IPS-NIHi7 (cell line): ENCODE measurements at regions not wholly inside any gene's neighbourhood (a gene's known extent, or its start where the extent isn't known, plus 50 kb on each side); places are given as distances from the start of the nearest gene placed in this dataset.

Experiments used
- DNase-seq: peaks from one replicate; pipeline ENCODE4 v3.0.0; 2012; ENCODE audit warnings: mixed read lengths; ENCODE audit errors: extremely low spot score

DNA sequence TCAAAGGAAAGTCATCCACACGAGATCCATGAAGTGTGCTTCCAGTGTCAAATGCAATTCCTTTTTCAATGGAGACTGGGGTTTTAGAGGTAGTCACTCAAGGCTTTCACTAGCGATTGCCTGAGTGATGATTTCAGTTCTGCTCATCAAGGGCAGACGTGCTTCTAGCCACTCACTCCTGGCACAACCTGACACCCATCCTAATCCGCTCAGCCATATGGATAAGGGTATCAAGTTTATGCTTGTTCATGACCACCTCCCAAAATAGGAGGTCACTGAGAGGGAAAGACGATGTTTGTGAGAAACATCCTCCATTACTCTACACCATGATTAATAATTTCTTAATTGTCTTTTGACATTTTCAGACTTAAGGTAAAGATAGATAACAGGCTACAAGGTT, 91.3 kb upstream of the HEY2 start:
- DNase-seq = no peak

DNA sequence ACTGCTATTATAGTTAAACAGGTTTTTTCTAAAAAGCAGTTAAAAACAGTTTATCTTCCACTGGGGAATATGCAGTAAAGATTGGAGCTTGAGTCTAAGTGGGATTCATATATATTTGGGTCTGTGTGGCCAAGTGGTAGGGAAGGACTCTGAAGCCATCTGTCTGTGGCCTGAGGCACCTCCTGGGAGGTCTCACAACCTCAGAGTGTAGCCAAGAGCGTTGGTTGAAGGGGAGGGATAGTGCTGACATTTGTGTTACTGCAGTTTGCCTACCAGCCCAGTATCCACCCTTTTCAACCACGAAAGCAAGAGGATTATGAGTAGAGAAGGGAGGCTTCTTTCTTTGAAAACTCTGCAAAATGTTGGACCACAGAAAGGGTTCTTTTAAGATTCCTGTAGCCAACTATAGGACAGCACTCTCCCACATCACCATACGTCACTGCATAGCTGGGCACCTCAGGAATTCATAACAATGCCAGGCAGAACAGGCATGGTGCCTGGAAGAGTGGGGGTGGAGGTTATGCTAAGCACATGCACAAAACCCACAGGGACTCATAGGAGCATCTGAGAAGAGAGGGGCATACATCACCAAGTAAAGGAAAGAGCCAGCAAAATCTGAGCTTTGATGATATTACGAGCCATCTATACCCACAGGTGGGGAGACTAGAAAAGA, 90.5 kb upstream of the HEY2 start:
- peak; percentile 23 for DNase-seq

GRCh38 chr6:125659887-125660286, 89.5 kb upstream of the HEY2 start:
- no peak for DNase-seq

DNA sequence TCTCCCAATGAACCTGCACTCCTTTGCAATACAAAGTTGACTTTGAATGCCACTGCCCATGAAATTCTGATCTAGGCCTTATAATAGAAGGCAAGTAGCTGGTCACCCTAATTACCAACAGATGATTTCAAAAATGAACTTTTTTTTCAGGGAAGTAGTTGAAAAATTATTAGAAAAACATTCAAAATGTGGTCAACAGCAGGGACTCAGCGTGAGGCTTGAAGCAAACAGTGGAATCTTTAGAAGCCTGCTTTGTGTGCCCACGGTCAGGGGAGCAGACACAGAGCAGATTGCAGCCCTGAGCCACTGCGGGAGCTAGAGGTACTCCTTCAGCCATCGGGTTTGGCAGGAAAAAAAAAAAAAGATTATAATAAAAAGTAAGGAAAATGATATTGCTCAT, 87.1 kb upstream of the HEY2 start:
- DNase-seq = no peak

GRCh38 chr6:125665295-125665814, 84.1 kb upstream of the HEY2 start:
- DNase-seq = no peak

GRCh38 chr6:125667326-125667725, 82.1 kb upstream of the HEY2 start:
- DNase-seq = no peak

DNA sequence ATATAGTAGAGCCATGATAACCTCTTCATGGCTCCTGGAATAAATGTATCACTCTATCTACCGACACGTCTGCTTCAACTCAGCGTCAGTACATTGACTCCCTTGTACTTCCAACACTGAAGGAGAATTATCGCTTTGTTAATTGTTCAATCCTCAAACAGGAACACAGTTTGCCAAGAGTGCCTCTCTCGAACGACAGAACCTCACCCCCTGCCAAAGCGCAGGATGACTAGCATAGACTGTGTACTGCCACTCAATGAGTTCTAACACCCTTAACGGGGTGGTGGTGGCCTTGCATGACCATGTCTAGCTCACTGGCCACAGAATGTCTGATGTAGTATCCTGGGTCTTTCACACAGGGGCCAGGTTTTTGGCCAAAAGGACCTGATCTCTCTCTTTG, 81.4 kb upstream of the HEY2 start:
- no peak for DNase-seq

GRCh38 chr6:125670568-125670967, 78.9 kb upstream of the HEY2 start:
- DNase-seq = peak; percentile 73

- DNase-seq = no peak
These were observed 78.1 kb upstream of the HEY2 start for GRCh38 chr6:125671323-125671722.

GRCh38 chr6:125674230-125674629, 75.2 kb upstream of the HEY2 start:
- DNase-seq = no peak

DNA sequence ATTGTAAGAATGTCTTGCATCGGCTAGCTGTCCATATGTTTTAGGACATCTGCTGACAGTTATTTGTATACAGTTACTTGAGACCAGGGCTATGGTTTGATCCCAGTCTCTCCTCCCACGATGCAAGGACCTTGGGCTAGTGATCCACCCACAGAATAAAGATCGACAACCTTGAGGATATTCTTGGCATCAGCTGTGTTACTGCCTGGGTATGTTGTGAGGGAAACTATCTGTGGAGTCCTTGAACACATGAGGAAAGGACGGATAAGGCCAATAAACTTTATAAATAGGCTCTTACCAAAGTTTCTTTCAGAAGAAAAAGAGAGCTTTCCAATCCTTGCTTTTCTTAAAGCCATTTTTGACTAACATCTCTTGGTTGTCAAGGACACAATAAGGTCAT, 70.8 kb upstream of the HEY2 start:
- no peak for DNase-seq

GRCh38 chr6:125679128-125679527, 70.3 kb upstream of the HEY2 start:
- DNase-seq = no peak

- DNase-seq = no peak
These were observed 69.8 kb upstream of the HEY2 start for GRCh38 chr6:125679651-125680050.

DNA sequence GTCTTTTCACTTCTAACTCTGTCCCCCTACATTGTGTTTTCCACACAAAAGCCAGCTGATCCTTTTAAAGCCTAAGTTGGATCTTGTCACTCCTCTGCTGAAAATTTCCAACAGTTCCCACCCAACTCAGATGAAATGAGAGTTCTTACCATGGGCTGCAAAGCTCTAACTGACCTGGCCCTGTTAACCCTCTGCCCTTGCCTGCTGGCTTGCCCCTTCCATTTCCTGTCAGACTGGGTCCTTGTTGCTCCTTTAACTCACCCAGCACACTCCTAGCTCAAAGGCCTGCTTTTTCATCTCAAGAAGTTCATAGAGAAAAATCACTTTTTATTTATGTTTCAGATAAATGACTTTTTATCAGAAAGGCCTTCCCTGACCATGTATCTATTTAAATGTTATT, 66.5 kb upstream of the HEY2 start:
- no peak for DNase-seq

- DNase-seq = no peak
These were observed 61.3 kb upstream of the HEY2 start for GRCh38 chr6:125688138-125688537.

GRCh38 chr6:125693480-125693879, 56.0 kb upstream of the HEY2 start:
- DNase-seq = no peak

DNA sequence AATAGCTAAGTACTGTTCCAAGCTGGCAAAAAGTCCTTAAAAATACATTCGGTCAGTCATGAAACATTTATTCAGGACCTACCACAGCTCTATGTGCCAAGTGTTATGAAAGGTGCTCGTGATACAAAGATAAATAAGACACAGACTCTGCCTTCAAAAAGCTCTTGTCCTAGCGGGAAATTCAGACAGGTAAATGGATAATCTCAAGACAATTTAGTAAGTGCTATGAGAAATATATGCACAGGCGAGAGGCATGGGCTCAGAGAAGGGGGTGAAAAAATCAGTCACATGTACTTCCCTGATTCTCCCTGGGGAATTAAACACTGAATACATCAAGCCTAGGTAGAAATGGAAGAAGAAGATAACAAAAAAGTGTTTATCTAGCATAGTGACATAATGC, 49.8 kb upstream of the HEY2 start:
- DNase-seq = no peak
